Activated CD8-positive, alpha-beta memory T cell treated with anti-CD3 and anti-CD28 coated beads, Interleukin-2, amount 10 ng/mL, durations not matched to agents 7 days and 5 days (primary cell): ENCODE measurements at regions not wholly inside any gene's neighbourhood (a gene's known extent, or its start where the extent isn't known, plus 50 kb on each side); places are given as distances from the start of the nearest gene placed in this dataset.
"Not testable (repeated sequence)": the region's sequence is repeated elsewhere in the genome, so short reads cannot be mapped to it uniquely, and the experiment has no call there.

Experiments
- ATAC-seq: fragments of 150-1000 bp; cut with Tn5 transposase; one replicate; pipeline ENCODE4 v1.10.0; 2021; ENCODE audit warnings: moderate library complexity
- CTCF ChIA-PET: fragments of 350-600 bp; sonication (Branson Sonifier 250); formaldehyde crosslinking; loops from one replicate; lab custom pipeline; 2021; ENCODE audit warnings: antibody characterized with exemption; lab: Charles Lee
- DNase-seq: peaks from one replicate; pipeline ENCODE4 v3.0.0-alpha.2; 2020
- H3K27ac Mint-ChIP-seq: one replicate; pipeline ENCODE4 v1.8.0; 2021; ENCODE audit warnings: mild to moderate bottlenecking, mixed read lengths
- H3K27me3 Mint-ChIP-seq: one replicate; pipeline ENCODE4 v1.8.0; 2021; ENCODE audit warnings: mixed read lengths
- H3K36me3 Mint-ChIP-seq: one replicate; pipeline ENCODE4 v1.8.0; 2021; ENCODE audit warnings: mild to moderate bottlenecking, mixed read lengths
- H3K4me1 Mint-ChIP-seq: one replicate; pipeline ENCODE4 v1.8.0; 2021; ENCODE audit warnings: mixed read lengths
- H3K4me3 Mint-ChIP-seq: one replicate; pipeline ENCODE4 v1.8.0; 2021; ENCODE audit warnings: mild to moderate bottlenecking, moderate library complexity, mixed read lengths
- H3K9me3 Mint-ChIP-seq: one replicate; pipeline ENCODE4 v1.8.0; 2022; ENCODE audit warnings: low read depth, mixed read lengths

GRCh38 chr22:47613606-47614350, 851.3 kb downstream of the TBC1D22A start:
- H3K36me3 Mint-ChIP-seq, result no peaks in the 10 kb centered on the region
- H3K4me3 Mint-ChIP-seq, result no peak overlapping the region
- no peaks in the 10 kb centered on the region for H3K27me3 Mint-ChIP-seq

GRCh38 chr22:47613181-47613580, 850.7 kb downstream of the TBC1D22A start:
- H3K9me3 Mint-ChIP-seq, H3K27ac Mint-ChIP-seq, H3K4me3 Mint-ChIP-seq, H3K27me3 Mint-ChIP-seq, CTCF ChIA-PET, DNase-seq, ATAC-seq, H3K36me3 Mint-ChIP-seq, H3K4me1 Mint-ChIP-seq: not testable (repeated sequence)

More at GRCh38 chr22:47613606-47614350, 851.3 kb downstream of the TBC1D22A start:
- no peak for ATAC-seq
- Mint-ChIP-seq H3K27ac (no peak overlapping the region), H3K4me1 (no peaks in the 10 kb centered on the region), H3K9me3 (no peaks in the 10 kb centered on the region)
- CTCF ChIA-PET, result no interaction called here
- no peak for DNase-seq

GRCh38 chr22:47612311-47612910, 850.0 kb downstream of the TBC1D22A start:
- Mint-ChIP-seq H3K9me3 (no peaks in the 10 kb centered on the region), H3K27ac (no peak overlapping the region), H3K4me3 (no peak overlapping the region), H3K27me3 (no peaks in the 10 kb centered on the region), H3K4me1 (no peaks in the 10 kb centered on the region), H3K36me3 (no peaks in the 10 kb centered on the region)
- DNase-seq (no peak), ATAC-seq (no peak)
- CTCF ChIA-PET, result no interaction called here

GRCh38 chr22:47610764-47611163, 848.3 kb downstream of the TBC1D22A start:
- Mint-ChIP-seq H3K9me3 (no peaks in the 10 kb centered on the region), H3K4me1 (no peaks in the 10 kb centered on the region), H3K27ac (no peak overlapping the region), H3K4me3 (no peak overlapping the region), H3K27me3 (no peaks in the 10 kb centered on the region), H3K36me3 (no peaks in the 10 kb centered on the region)
- CTCF ChIA-PET, result no interaction called here
- no peak for DNase-seq
- no peak for ATAC-seq

- H3K4me3 Mint-ChIP-seq, result no peak overlapping the region
- no peaks in the 10 kb centered on the region for H3K27me3 Mint-ChIP-seq
- H3K9me3 Mint-ChIP-seq, result no peaks in the 10 kb centered on the region
- H3K27ac Mint-ChIP-seq, result no peak overlapping the region
- no peaks in the 10 kb centered on the region for H3K36me3 Mint-ChIP-seq
- ATAC-seq (no peak), DNase-seq (no peak)
- CTCF ChIA-PET, result no interaction called here
- H3K4me1 Mint-ChIP-seq, result no peaks in the 10 kb centered on the region
Observed at GRCh38 chr22:47610281-47610680, 847.8 kb downstream of the TBC1D22A start.

GRCh38 chr22:47609653-47610052, 847.2 kb downstream of the TBC1D22A start:
- no peaks in the 10 kb centered on the region for H3K27me3 Mint-ChIP-seq
- no peak overlapping the region for H3K4me3 Mint-ChIP-seq
- H3K27ac Mint-ChIP-seq, result no peak overlapping the region
- no peaks in the 10 kb centered on the region for H3K4me1 Mint-ChIP-seq
- no peaks in the 10 kb centered on the region for H3K36me3 Mint-ChIP-seq
- DNase-seq (no peak), ATAC-seq (no peak)
- CTCF ChIA-PET, result no interaction called here
- no peaks in the 10 kb centered on the region for H3K9me3 Mint-ChIP-seq

GRCh38 chr22:47608421-47608820, 846.0 kb downstream of the TBC1D22A start:
- no peaks in the 10 kb centered on the region for H3K4me1 Mint-ChIP-seq
- H3K36me3 Mint-ChIP-seq, result no peaks in the 10 kb centered on the region
- H3K9me3 Mint-ChIP-seq, result no peaks in the 10 kb centered on the region
- CTCF ChIA-PET, result no interaction called here
- H3K27me3 Mint-ChIP-seq, result no peaks in the 10 kb centered on the region
- DNase-seq, result no peak
- no peak for ATAC-seq
- no peak overlapping the region for H3K27ac Mint-ChIP-seq
- H3K4me3 Mint-ChIP-seq, result no peak overlapping the region

GRCh38 chr22:47607486-47607885, 845.0 kb downstream of the TBC1D22A start:
- H3K36me3 Mint-ChIP-seq, result no peaks in the 10 kb centered on the region
- ATAC-seq (no peak), DNase-seq (no peak)
- no peaks in the 10 kb centered on the region for H3K4me1 Mint-ChIP-seq
- H3K9me3 Mint-ChIP-seq, result no peaks in the 10 kb centered on the region
- no peak overlapping the region for H3K4me3 Mint-ChIP-seq
- CTCF ChIA-PET, result no interaction called here
- H3K27ac Mint-ChIP-seq, result no peak overlapping the region
- no peaks in the 10 kb centered on the region for H3K27me3 Mint-ChIP-seq

GRCh38 chr22:47606426-47606825, 844.0 kb downstream of the TBC1D22A start:
- H3K9me3 Mint-ChIP-seq, result no peaks in the 10 kb centered on the region
- no peak overlapping the region for H3K4me3 Mint-ChIP-seq
- H3K4me1 Mint-ChIP-seq, result no peaks in the 10 kb centered on the region
- no peak overlapping the region for H3K27ac Mint-ChIP-seq
- H3K27me3 Mint-ChIP-seq, result no peaks in the 10 kb centered on the region
- ATAC-seq (no peak), DNase-seq (no peak)
- CTCF ChIA-PET, result no interaction called here
- no peaks in the 10 kb centered on the region for H3K36me3 Mint-ChIP-seq

- no peaks in the 10 kb centered on the region for H3K4me1 Mint-ChIP-seq
- H3K4me3 Mint-ChIP-seq, result no peak overlapping the region
- no peaks in the 10 kb centered on the region for H3K36me3 Mint-ChIP-seq
- no peaks in the 10 kb centered on the region for H3K9me3 Mint-ChIP-seq
- H3K27ac Mint-ChIP-seq, result no peak overlapping the region
- no peak for DNase-seq
- CTCF ChIA-PET, result no interaction called here
- no peak for ATAC-seq
- H3K27me3 Mint-ChIP-seq, result no peaks in the 10 kb centered on the region
Observed at GRCh38 chr22:47605886-47606285, 843.4 kb downstream of the TBC1D22A start.

- no peaks in the 10 kb centered on the region for H3K27me3 Mint-ChIP-seq
- H3K4me3 Mint-ChIP-seq, result no peak overlapping the region
- ATAC-seq, result no peak
- DNase-seq, result no peak
- no peaks in the 10 kb centered on the region for H3K36me3 Mint-ChIP-seq
- no peaks in the 10 kb centered on the region for H3K9me3 Mint-ChIP-seq
- H3K27ac Mint-ChIP-seq, result no peak overlapping the region
- H3K4me1 Mint-ChIP-seq, result no peaks in the 10 kb centered on the region
- CTCF ChIA-PET, result no interaction called here
Observed at GRCh38 chr22:47605441-47605840, 843.0 kb downstream of the TBC1D22A start.

- no peaks in the 10 kb centered on the region for H3K36me3 Mint-ChIP-seq
- H3K4me3 Mint-ChIP-seq, result no peak overlapping the region
- ATAC-seq (no peak), DNase-seq (no peak)
- no peak overlapping the region for H3K27ac Mint-ChIP-seq
- CTCF ChIA-PET, result no interaction called here
- H3K9me3 Mint-ChIP-seq, result no peaks in the 10 kb centered on the region
- no peaks in the 10 kb centered on the region for H3K27me3 Mint-ChIP-seq
- no peaks in the 10 kb centered on the region for H3K4me1 Mint-ChIP-seq
Observed at GRCh38 chr22:47604563-47604962, 842.1 kb downstream of the TBC1D22A start.

- DNase-seq, result no peak
- no peak overlapping the region for H3K4me3 Mint-ChIP-seq
- CTCF ChIA-PET, result no interaction called here
- H3K27me3 Mint-ChIP-seq, result no peaks in the 10 kb centered on the region
- no peak overlapping the region for H3K27ac Mint-ChIP-seq
- no peaks in the 10 kb centered on the region for H3K4me1 Mint-ChIP-seq
- no peaks in the 10 kb centered on the region for H3K36me3 Mint-ChIP-seq
- ATAC-seq, result no peak
- no peaks in the 10 kb centered on the region for H3K9me3 Mint-ChIP-seq
Observed at GRCh38 chr22:47602732-47603131, 840.3 kb downstream of the TBC1D22A start.

GRCh38 chr22:47601666-47602065, 839.2 kb downstream of the TBC1D22A start:
- CTCF ChIA-PET, result no interaction called here
- DNase-seq (no peak), ATAC-seq (no peak)
- Mint-ChIP-seq H3K4me3 (no peak overlapping the region), H3K9me3 (no peaks in the 10 kb centered on the region), H3K36me3 (no peaks in the 10 kb centered on the region), H3K27ac (no peak overlapping the region), H3K27me3 (no peaks in the 10 kb centered on the region), H3K4me1 (no peaks in the 10 kb centered on the region)
